Endothelial cell of umbilical vein (primary cell): ENCODE measurements at regions not wholly inside any gene's neighbourhood (a gene's known extent, or its start where the extent isn't known, plus 50 kb on each side); places are given as distances from the start of the nearest gene placed in this dataset.

Experiments used
- BruUV-seq: library from RNA; stranded (reverse); fragments of 400-500 nt; replicated peaks from 2 replicates; lab custom pipeline; 2021; lab: Mats Ljungman, UMichigan
- CTCF ChIA-PET: fragments of 300-600, 350-600 bp; sonication (Branson Sonifier 250); formaldehyde crosslinking; loops from one replicate; lab custom pipeline; 2021; ENCODE audit warnings: antibody characterized with exemption, inconsistent platforms; lab: Charles Lee
- POLR2A ChIA-PET: fragments of 300-600, 350-600 bp; sonication (Branson Sonifier 250); formaldehyde crosslinking; loops from one replicate; lab custom pipeline; 2021; ENCODE audit warnings: antibody characterized with exemption, inconsistent platforms; lab: Charles Lee
- DNase-seq: peaks from one replicate; pipeline ENCODE4 v3.0.0-alpha.2; 2011; ENCODE audit warnings: low read depth, low spot score
- FAIRE-seq: peaks from 2 replicates; lab custom pipeline; 2011; peaks lifted over from hg19 to GRCh38; lab: Jason Lieb, UNC
- H2AFZ ChIP-seq: 2 replicates; pipeline ENCODE4 v1.6.0; 2012; ENCODE audit warnings: low read depth, low read length, control low read depth, inconsistent platforms
- H3K27ac ChIP-seq: 2 replicates; pipeline ENCODE4 v1.5.1; 2011; ENCODE audit warnings: low read depth, mild to moderate bottlenecking, control low read depth, low read length, moderate library complexity; ENCODE audit not compliant: insufficient read depth
- H3K27me3 ChIP-seq, 2 experiments: 2 replicates each; pipeline versions ENCODE4 v1.6.0 to v1.6.1; 2011; ENCODE audit warnings: low read length in 2 of 2, mixed read lengths in 1 of 2; ENCODE audit not compliant: control insufficient read depth in 2 of 2, insufficient read depth in 2 of 2
- H3K36me3 ChIP-seq, 2 experiments: 2 replicates in 1 of 2; 3 replicates in 1 of 2; pipeline ENCODE4 v1.5.1; 2011; ENCODE audit warnings: low read length in 2 of 2, mild to moderate bottlenecking in 1 of 2, moderate library complexity in 1 of 2; ENCODE audit not compliant: control insufficient read depth in 2 of 2, insufficient read depth in 2 of 2; ENCODE audit errors: extremely low read depth in 1 of 2
- H3K4me1 ChIP-seq: 3 replicates; pipeline ENCODE4 v1.5.1; 2011; ENCODE audit warnings: mild to moderate bottlenecking, low read length; ENCODE audit not compliant: control insufficient read depth, insufficient read depth; ENCODE audit errors: extremely low read depth
- H3K4me2 ChIP-seq: 2 replicates; pipeline ENCODE4 v1.6.1; 2011; ENCODE audit warnings: low read length, control low read depth, mixed read lengths; ENCODE audit not compliant: insufficient read depth
- H3K4me3 ChIP-seq, 3 experiments: fragments of 200-600 bp in 1 of 3; sonication (generic), shearing (Covaris generic) in 1 of 3; replicated peaks in 1 of 3; 2 replicates each; pipeline ENCODE4 v1.5.1; 2011 to 2016; ENCODE audit warnings: control low read depth in 3 of 3, low read length in 3 of 3, mild to moderate bottlenecking in 2 of 3, inconsistent platforms in 1 of 3, low read depth in 1 of 3, moderate library complexity in 1 of 3; ENCODE audit not compliant: insufficient read depth in 1 of 3
- H3K79me2 ChIP-seq: 2 replicates; pipeline ENCODE4 v1.6.0; 2012; ENCODE audit warnings: low read length, inconsistent platforms; ENCODE audit not compliant: control insufficient read depth, insufficient read depth
- H3K9ac ChIP-seq: replicated peaks from 2 replicates; pipeline ENCODE3; 2011; ENCODE audit warnings: low read length, control low read depth; ENCODE audit not compliant: insufficient read depth; ENCODE audit errors: extremely low read depth
- H3K9me1 ChIP-seq: replicated peaks from 3 replicates; pipeline ENCODE4 v1.6.0; 2011; ENCODE audit warnings: mild to moderate bottlenecking, low read length; ENCODE audit not compliant: control insufficient read depth, insufficient read depth; ENCODE audit errors: extremely low read depth
- H3K9me3 ChIP-seq: replicated peaks from 2 replicates; pipeline ENCODE4 v1.5.1; 2012; ENCODE audit warnings: low read length, inconsistent platforms; ENCODE audit not compliant: control insufficient read depth, insufficient read depth
- H4K20me1 ChIP-seq: replicated peaks from 2 replicates; pipeline ENCODE3; 2011; ENCODE audit warnings: mild to moderate bottlenecking, low read length; ENCODE audit not compliant: control insufficient read depth, insufficient read depth; ENCODE audit errors: extremely low read depth
- EZH2 ChIP-seq: IDR thresholded peaks from 2 replicates; pipeline ENCODE4 v1.6.1; 2012; ENCODE audit warnings: borderline replicate concordance, low read depth, mild to moderate bottlenecking, moderate library complexity, low read length, inconsistent platforms; ENCODE audit not compliant: severe bottlenecking
- FOS ChIP-seq: IDR thresholded peaks from 2 replicates; pipeline ENCODE4 v1.6.1; 2011; ENCODE audit warnings: mild to moderate bottlenecking, low read length, moderate library complexity, borderline replicate concordance; ENCODE audit not compliant: insufficient read depth
- GATA2 ChIP-seq: IDR thresholded peaks from 2 replicates; pipeline ENCODE4 v1.7.0; 2011; ENCODE audit warnings: low read depth, mild to moderate bottlenecking, moderate library complexity, mixed read lengths, low read length; ENCODE audit not compliant: insufficient read length, insufficient read depth
- JUN ChIP-seq: IDR thresholded peaks from 2 replicates; pipeline ENCODE4 v1.6.1; 2011; ENCODE audit warnings: borderline replicate concordance, low read depth; ENCODE audit not compliant: insufficient read length, insufficient read depth
- MYC ChIP-seq: IDR thresholded peaks from one replicate; pipeline ENCODE4 v1.6.1; 2011; ENCODE audit warnings: mild to moderate bottlenecking, low read depth, low read length
- POLR2A ChIP-seq: IDR thresholded peaks from 2 replicates; pipeline ENCODE4 v1.6.1; 2012; ENCODE audit warnings: low read depth, mild to moderate bottlenecking, control low read depth, low read length
- POLR2AphosphoS5 ChIP-seq: IDR thresholded peaks from 2 replicates; pipeline ENCODE4 v1.6.1; 2012; ENCODE audit warnings: low read depth, mild to moderate bottlenecking, control low read depth, low read length, moderate library complexity; ENCODE audit not compliant: insufficient read depth
- dilution Hi-C: fragments of 300-500 bp; cut with MboI; formaldehyde crosslinking; loops from one replicate; pipeline ENCODE4 v1.15.0; 2019; ENCODE audit warnings: low sequenced_read_pairs; ENCODE audit not compliant: extremely low pct_ligation_motif_present
- intact Hi-C: fragments of 100-400 bp; cut with micrococcal nuclease; formaldehyde crosslinking; loops from one replicate; pipeline ENCODE4 v1.10.0; 2022
- TF ChIP-seq, protein P1 (sequence below): IDR thresholded peaks from 2 replicates; pipeline ENCODE4 v1.6.1; 2011; ENCODE audit not compliant: insufficient read depth, insufficient read length
- TF ChIP-seq, protein P2 (sequence below), 2 donors: IDR thresholded peaks; 1 replicate in 1 of 2; 2 replicates in 1 of 2; pipeline ENCODE4 v1.5.1; 2011; ENCODE audit warnings: low read length in 2 of 2, mild to moderate bottlenecking in 2 of 2, moderate library complexity in 2 of 2, control low read depth in 1 of 2, inconsistent platforms in 1 of 2, low read depth in 1 of 2; ENCODE audit not compliant: insufficient read depth in 1 of 2; ENCODE audit errors: extremely low read depth in 1 of 2

DNA sequence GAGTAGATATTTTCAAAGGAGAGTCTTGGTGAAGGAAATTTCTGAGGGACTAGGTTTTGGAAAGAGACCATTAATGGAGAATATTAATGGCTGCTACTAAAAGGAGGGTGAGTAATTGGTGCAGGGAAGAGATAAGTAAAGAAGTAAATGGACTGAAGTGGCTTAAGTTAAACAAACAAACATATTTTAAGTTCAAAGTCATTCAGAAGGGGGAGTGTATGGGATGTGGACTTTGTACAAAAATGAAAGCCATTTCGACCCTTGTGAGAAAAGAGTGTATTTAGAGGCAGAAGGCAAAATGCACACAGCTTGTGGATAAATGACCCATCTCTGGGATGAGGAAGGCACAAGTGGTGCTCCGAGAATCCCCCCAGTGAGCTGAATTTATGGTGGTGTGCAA, 171.7 kb downstream of the BACH1 start:
- Histone ChIP-seq H3K9me1 (no peaks in the 10 kb centered on the region), H3K4me1 (no peaks in the 10 kb centered on the region), H3K27me3 (no peaks in the 10 kb centered on the region), H2AFZ (no peak overlapping the region), H3K9me3 (no peaks in the 10 kb centered on the region), H3K27ac (no peak overlapping the region), H3K79me2 (no peaks in the 10 kb centered on the region), H3K4me3 (no peak overlapping the region), H3K4me2 (no peak overlapping the region), H3K9ac (no peak overlapping the region), H3K36me3 (no peaks in the 10 kb centered on the region), H4K20me1 (no peaks in the 10 kb centered on the region)
- BruUV-seq, result no TSS peak
- dilution Hi-C loops (no loop called here), intact Hi-C loops (no loop called here)
- ChIA-PET CTCF (no interaction called here), POLR2A (no interaction called here)
- FAIRE-seq (no peak), DNase-seq (no peak)
- TF ChIP-seq POLR2A, result no peak
- TF ChIP-seq MYC, result no peak
- TF ChIP-seq, protein P1, sequence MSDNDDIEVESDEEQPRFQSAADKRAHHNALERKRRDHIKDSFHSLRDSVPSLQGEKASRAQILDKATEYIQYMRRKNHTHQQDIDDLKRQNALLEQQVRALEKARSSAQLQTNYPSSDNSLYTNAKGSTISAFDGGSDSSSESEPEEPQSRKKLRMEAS, result no peak
- no peak for TF ChIP-seq FOS
- no peak for TF ChIP-seq GATA2
- no peak for TF ChIP-seq EZH2
- TF ChIP-seq, protein P2, sequence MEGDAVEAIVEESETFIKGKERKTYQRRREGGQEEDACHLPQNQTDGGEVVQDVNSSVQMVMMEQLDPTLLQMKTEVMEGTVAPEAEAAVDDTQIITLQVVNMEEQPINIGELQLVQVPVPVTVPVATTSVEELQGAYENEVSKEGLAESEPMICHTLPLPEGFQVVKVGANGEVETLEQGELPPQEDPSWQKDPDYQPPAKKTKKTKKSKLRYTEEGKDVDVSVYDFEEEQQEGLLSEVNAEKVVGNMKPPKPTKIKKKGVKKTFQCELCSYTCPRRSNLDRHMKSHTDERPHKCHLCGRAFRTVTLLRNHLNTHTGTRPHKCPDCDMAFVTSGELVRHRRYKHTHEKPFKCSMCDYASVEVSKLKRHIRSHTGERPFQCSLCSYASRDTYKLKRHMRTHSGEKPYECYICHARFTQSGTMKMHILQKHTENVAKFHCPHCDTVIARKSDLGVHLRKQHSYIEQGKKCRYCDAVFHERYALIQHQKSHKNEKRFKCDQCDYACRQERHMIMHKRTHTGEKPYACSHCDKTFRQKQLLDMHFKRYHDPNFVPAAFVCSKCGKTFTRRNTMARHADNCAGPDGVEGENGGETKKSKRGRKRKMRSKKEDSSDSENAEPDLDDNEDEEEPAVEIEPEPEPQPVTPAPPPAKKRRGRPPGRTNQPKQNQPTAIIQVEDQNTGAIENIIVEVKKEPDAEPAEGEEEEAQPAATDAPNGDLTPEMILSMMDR (IDR thresholded peaks at IDR 0.05; ENCODE audit: extremely low read depth in 1 of 2, insufficient read depth in 1 of 2, low read depth in 1 of 2, low read length in 2 of 2), result no peak
- TF ChIP-seq POLR2AphosphoS5, result no peak
- TF ChIP-seq JUN, result no peak
